Mesenchymal stem cell (in vitro differentiated cells and primary cell): ENCODE measurements at regions not wholly inside any gene's neighbourhood (a gene's known extent, or its start where the extent isn't known, plus 50 kb on each side); places are given as distances from the start of the nearest gene placed in this dataset.
A peak's percentile ranks its signal among the peaks of the same experiment; 100 is the strongest.

Experiments used
- DNase-seq: peaks from one replicate; pipeline ENCODE4 v3.0.0-alpha.2; 2013
- H2AFZ ChIP-seq: one replicate; pipeline ENCODE4 v1.6.1; 2013; ENCODE audit warnings: low read depth, mild to moderate bottlenecking, control low read depth, inconsistent platforms, low read length, moderate library complexity
- H2AK5ac ChIP-seq: 2 replicates; pipeline ENCODE4 v1.6.1; 2013; ENCODE audit warnings: low read length, moderate library complexity, mild to moderate bottlenecking, inconsistent platforms; ENCODE audit not compliant: severe bottlenecking
- H2BK120ac ChIP-seq: one replicate; pipeline ENCODE4 v1.6.1; 2013; ENCODE audit warnings: low read depth, mild to moderate bottlenecking, inconsistent platforms, low read length, moderate library complexity
- H2BK12ac ChIP-seq, 2 experiments: one replicate each; pipeline ENCODE4 v1.6.1; 2013; ENCODE audit warnings: inconsistent platforms in 2 of 2, low read length in 2 of 2, mild to moderate bottlenecking in 2 of 2, moderate library complexity in 2 of 2, control low read depth in 1 of 2
- H2BK15ac ChIP-seq: one replicate; pipeline ENCODE4 v1.6.1; 2013; ENCODE audit warnings: mild to moderate bottlenecking, low read depth, inconsistent platforms; ENCODE audit not compliant: poor library complexity, severe bottlenecking
- H2BK5ac ChIP-seq: 2 replicates; pipeline ENCODE4 v1.6.1; 2013; ENCODE audit warnings: low read depth, mild to moderate bottlenecking, low read length, control low read depth, inconsistent platforms; ENCODE audit not compliant: poor library complexity, severe bottlenecking
- H3K14ac ChIP-seq, 2 experiments: one replicate each; pipeline ENCODE4 v1.6.1; 2013; ENCODE audit warnings: inconsistent platforms in 2 of 2, low read length in 2 of 2, control low read depth in 1 of 2, mild to moderate bottlenecking in 1 of 2, moderate library complexity in 1 of 2
- H3K18ac ChIP-seq, 2 experiments: one replicate each; pipeline ENCODE4 v1.6.1; 2013; ENCODE audit warnings: inconsistent platforms in 2 of 2, low read length in 2 of 2, control low read depth in 1 of 2, low read depth in 1 of 2, mild to moderate bottlenecking in 1 of 2
- H3K23ac ChIP-seq, 2 experiments: one replicate each; pipeline ENCODE4 v1.6.1; 2013; ENCODE audit warnings: inconsistent platforms in 2 of 2, low read length in 2 of 2, mild to moderate bottlenecking in 2 of 2, moderate library complexity in 2 of 2, control low read depth in 1 of 2
- H3K27ac ChIP-seq: 2 replicates; pipeline ENCODE4 v1.5.1; 2013; ENCODE audit warnings: mild to moderate bottlenecking, moderate library complexity, low read length, control low read depth, inconsistent platforms; ENCODE audit not compliant: poor library complexity, severe bottlenecking
- H3K27me3 ChIP-seq, 2 experiments: 2 replicates each; pipeline versions ENCODE4 v1.6.1 to v1.7.0; 2013; ENCODE audit warnings: low read length in 2 of 2, mild to moderate bottlenecking in 2 of 2, moderate library complexity in 2 of 2, control low read depth in 1 of 2, inconsistent platforms in 1 of 2; ENCODE audit not compliant: control insufficient read depth in 1 of 2, insufficient read depth in 1 of 2
- H3K36me3 ChIP-seq, 2 experiments: 2 replicates each; pipeline versions ENCODE4 v1.6.1 to v1.7.0; 2013; ENCODE audit warnings: low read length in 2 of 2, control low read depth in 1 of 2, inconsistent platforms in 1 of 2, low read depth in 1 of 2, mild to moderate bottlenecking in 1 of 2; ENCODE audit not compliant: insufficient read depth in 2 of 2, control insufficient read depth in 1 of 2
- H3K4ac ChIP-seq, 2 experiments: one replicate each; pipeline ENCODE4 v1.6.1; 2013; ENCODE audit warnings: inconsistent platforms in 2 of 2, low read length in 2 of 2, mild to moderate bottlenecking in 2 of 2, moderate library complexity in 2 of 2, control low read depth in 1 of 2, low read depth in 1 of 2
- H3K4me1 ChIP-seq: 2 replicates; pipeline ENCODE4 v1.6.1; 2013; ENCODE audit warnings: low read depth, low read length, control low read depth; ENCODE audit not compliant: control insufficient read depth, insufficient read depth
- H3K4me2 ChIP-seq: 2 replicates; pipeline ENCODE4 v1.6.1; 2013; ENCODE audit warnings: low read length, mild to moderate bottlenecking, inconsistent platforms; ENCODE audit not compliant: poor library complexity, severe bottlenecking
- H3K4me3 ChIP-seq, 2 experiments: 2 replicates each; pipeline versions ENCODE4 v1.5.1 to v1.7.0; 2013; ENCODE audit warnings: low read length in 2 of 2, mild to moderate bottlenecking in 2 of 2, control low read depth in 1 of 2, low read depth in 1 of 2; ENCODE audit not compliant: insufficient read depth in 1 of 2
- H3K79me1 ChIP-seq: replicated peaks from 2 replicates; pipeline ENCODE4 v1.6.1; 2013; ENCODE audit warnings: mild to moderate bottlenecking, control low read depth, low read length, inconsistent platforms; ENCODE audit not compliant: poor library complexity, severe bottlenecking
- H3K9ac ChIP-seq: 2 replicates; pipeline ENCODE4 v1.7.0; 2013; ENCODE audit warnings: mild to moderate bottlenecking, low read length, moderate library complexity
- H3K9me3 ChIP-seq: 2 replicates; pipeline ENCODE4 v1.7.0; 2013; ENCODE audit warnings: mild to moderate bottlenecking, low read length; ENCODE audit not compliant: control insufficient read depth
- H4K8ac ChIP-seq: one replicate; pipeline ENCODE4 v1.6.1; 2013; ENCODE audit warnings: inconsistent platforms, mild to moderate bottlenecking, low read length, moderate library complexity
- H4K91ac ChIP-seq: one replicate; pipeline ENCODE4 v1.6.1; 2013; ENCODE audit warnings: mild to moderate bottlenecking, low read length, inconsistent platforms
- WGBS: methylation state at CpG from one replicate; pipeline ENCODE4 v1.1.7; 2013; ENCODE audit warnings: mixed read lengths; 5-methylcytosine and 5-hydroxymethylcytosine counted together

- peak overlapping the region in 1 of 2 experiments; percentile 17 for H3K4ac ChIP-seq
- H3K4me1 ChIP-seq, result peaks cover 2% of the 10 kb centered on the region
- peaks cover 0 to 23% of the 10 kb centered on the region in 2 experiments for H3K36me3 ChIP-seq
- peak overlapping the region; percentile 29 for H2AK5ac ChIP-seq
- H2BK15ac ChIP-seq, result no peak overlapping the region
- peak overlapping the region; percentile 93 for H3K27ac ChIP-seq
- peak overlapping the region; percentile 34 to 84 for H3K4me3 ChIP-seq
- H3K18ac ChIP-seq, result peak overlapping the region; percentile 73 to 85
- H3K9ac ChIP-seq, result peak overlapping the region; percentile 95
- no peak overlapping the region for H3K14ac ChIP-seq
- no peaks in the 10 kb centered on the region for H3K27me3 ChIP-seq
- peak; percentile 92 for DNase-seq
- H2BK5ac ChIP-seq, result peak overlapping the region; percentile 85
- peaks cover 5% of the 10 kb centered on the region for H3K79me1 ChIP-seq
- 10% methylated on average over 6 of the region's 8 CpGs for WGBS
- H2BK12ac ChIP-seq, result peak overlapping the region; percentile 34 to 37
- peak overlapping the region; percentile 80 for H4K8ac ChIP-seq
- H3K9me3 ChIP-seq, result peaks cover 6% of the 10 kb centered on the region
- no peak overlapping the region for H2AFZ ChIP-seq
- no peak overlapping the region for H4K91ac ChIP-seq
- H3K4me2 ChIP-seq, result peak overlapping the region; percentile 45
- H2BK120ac ChIP-seq, result peak overlapping the region; percentile 1
- no peak overlapping the region for H3K23ac ChIP-seq
These were observed 220.6 kb upstream of the HMGA2 start for GRCh38 chr12:65603438-65604351.

DNA sequence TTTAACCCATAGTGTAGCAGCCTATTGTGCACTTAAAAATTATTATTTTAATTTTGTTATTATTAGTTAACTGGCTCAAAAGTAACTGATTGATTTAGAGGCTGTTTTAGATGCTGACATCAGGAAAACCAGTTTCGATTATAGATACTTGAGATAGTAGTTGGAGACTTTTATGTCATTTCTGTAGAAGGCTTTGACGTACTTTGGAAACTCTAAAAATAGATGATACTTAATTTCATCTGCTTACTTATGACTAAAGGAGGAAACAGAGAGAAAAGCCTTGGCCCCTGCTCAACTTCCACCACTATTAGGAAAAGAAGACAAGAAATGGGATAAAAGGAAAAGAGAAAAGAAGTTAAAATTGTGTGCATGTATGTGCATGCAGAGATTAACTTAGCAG lies 219.3 kb upstream of the HMGA2 start:
- peaks cover 3% of the 10 kb centered on the region for H3K4me1 ChIP-seq
- WGBS, result 38% methylated on average over 1 of the region's 2 CpGs
- H3K18ac ChIP-seq, result no peak overlapping the region
- H3K23ac ChIP-seq, result no peak overlapping the region
- H3K9me3 ChIP-seq, result peaks cover 6% of the 10 kb centered on the region
- H2BK5ac ChIP-seq, result no peak overlapping the region
- H3K4me2 ChIP-seq, result no peak overlapping the region
- no peak overlapping the region for H4K8ac ChIP-seq
- peak overlapping the region; percentile 95 for H3K9ac ChIP-seq
- peak overlapping the region in 1 of 2 experiments; percentile 84 for H3K4me3 ChIP-seq
- no peaks in the 10 kb centered on the region for H3K27me3 ChIP-seq
- peaks cover 0 to 23% of the 10 kb centered on the region in 2 experiments for H3K36me3 ChIP-seq
- H3K79me1 ChIP-seq, result peaks cover 5% of the 10 kb centered on the region
- H3K14ac ChIP-seq, result no peak overlapping the region
- peak; percentile 64 for DNase-seq
- H3K4ac ChIP-seq, result no peak overlapping the region
- H2BK120ac ChIP-seq, result no peak overlapping the region
- H4K91ac ChIP-seq, result no peak overlapping the region
- no peak overlapping the region for H2AK5ac ChIP-seq
- no peak overlapping the region for H2AFZ ChIP-seq
- H3K27ac ChIP-seq, result peak overlapping the region; percentile 93
- H2BK15ac ChIP-seq, result no peak overlapping the region
- no peak overlapping the region for H2BK12ac ChIP-seq

DNA sequence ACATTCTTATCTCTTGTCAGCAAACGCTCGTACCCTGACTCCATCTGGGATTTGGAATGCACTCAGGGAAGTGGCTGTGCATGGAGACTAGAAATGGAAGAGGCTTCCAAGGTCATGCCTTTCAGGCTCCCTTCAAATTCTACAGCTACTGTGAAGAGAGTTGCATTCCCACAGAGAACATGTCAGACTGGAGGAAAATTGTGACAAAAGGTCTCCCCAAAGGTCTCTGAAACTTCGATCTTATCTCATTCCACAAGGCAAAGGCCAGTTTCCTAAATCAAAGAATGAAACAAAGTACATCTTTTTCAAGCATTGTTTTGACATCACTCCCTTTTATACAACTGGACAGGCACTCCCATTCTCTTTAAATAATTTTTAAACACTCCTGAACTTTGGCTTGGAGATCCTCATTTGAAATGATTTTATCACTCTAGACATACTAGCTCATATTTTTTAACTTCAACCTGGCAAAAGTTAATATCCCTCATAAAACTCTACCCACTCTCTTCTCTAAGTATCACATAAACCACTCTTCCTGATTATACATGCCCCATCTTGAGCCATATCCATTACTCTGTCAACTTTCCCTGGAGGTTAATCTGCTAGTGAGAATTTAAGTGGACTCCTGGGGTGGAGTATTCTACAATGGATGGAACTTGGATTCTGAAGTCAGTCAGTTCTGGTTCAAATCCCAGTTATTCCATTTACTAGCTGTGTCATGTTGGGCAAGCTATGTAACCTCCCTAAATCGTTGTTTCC lies 218.1 kb upstream of the HMGA2 start:
- H2BK12ac ChIP-seq, result peak overlapping the region in 1 of 2 experiments; percentile 29
- H3K4me1 ChIP-seq, result peaks cover 3% of the 10 kb centered on the region
- peak overlapping the region; percentile 95 for H3K9ac ChIP-seq
- H3K4me3 ChIP-seq, result peak overlapping the region in 1 of 2 experiments; percentile 53
- peaks cover 6% of the 10 kb centered on the region for H3K9me3 ChIP-seq
- H3K4me2 ChIP-seq, result no peak overlapping the region
- no peak overlapping the region for H3K14ac ChIP-seq
- no peaks in the 10 kb centered on the region for H3K27me3 ChIP-seq
- H4K8ac ChIP-seq, result peak overlapping the region; percentile 66
- peak overlapping the region; percentile 13 for H2BK15ac ChIP-seq
- peak overlapping the region; percentile 15 for H2BK5ac ChIP-seq
- no peak for DNase-seq
- peak overlapping the region; percentile 94 for H2AK5ac ChIP-seq
- H3K4ac ChIP-seq, result peak overlapping the region in 1 of 2 experiments; percentile 80
- no peak overlapping the region for H4K91ac ChIP-seq
- peaks cover 0 to 26% of the 10 kb centered on the region in 2 experiments for H3K36me3 ChIP-seq
- WGBS, result 57% methylated on average over 3 of the region's 4 CpGs
- H2BK120ac ChIP-seq, result no peak overlapping the region
- peak overlapping the region; percentile 33 for H3K27ac ChIP-seq
- no peak overlapping the region for H2AFZ ChIP-seq
- H3K79me1 ChIP-seq, result peaks cover 8% of the 10 kb centered on the region
- H3K18ac ChIP-seq, result peak overlapping the region; percentile 28 to 41
- peak overlapping the region in 1 of 2 experiments; percentile 5 for H3K23ac ChIP-seq
